ENCODE measurements at regions not wholly inside any gene's neighbourhood (a gene's known extent, or its start where the extent isn't known, plus 50 kb on each side); places are given as distances from the start of the nearest gene placed in this dataset.

DNA sequence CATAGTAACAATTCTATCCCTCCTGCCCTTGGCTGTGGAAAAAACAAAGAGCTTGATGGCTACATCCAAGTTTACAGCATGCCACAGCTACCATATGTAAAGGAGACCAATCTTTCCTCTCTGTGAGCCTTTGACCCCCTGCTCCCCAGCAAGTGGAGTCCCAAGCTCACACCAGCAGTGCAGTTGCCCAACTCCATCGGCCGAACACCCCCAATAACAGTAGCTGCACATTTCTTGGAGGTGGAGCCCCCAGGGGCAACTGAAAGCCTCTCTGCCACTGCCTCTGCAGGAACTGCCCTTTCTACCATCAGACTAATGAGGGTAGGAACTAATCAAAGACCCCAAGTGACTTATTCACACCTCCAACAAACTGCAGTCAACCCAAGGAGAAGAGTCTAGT lies 81.0 kb upstream of the TCEAL2 start:
- H3K9ac ChIP-seq (ENCODE audit: insufficient read depth in 1 of 2, low read depth in 2 of 2, low read length in 2 of 2) = no peak overlapping the region
- TF ChIP-seq CBFA2T3 (IDR thresholded peaks at IDR 0.05) (no peak), SMARCA5 (IDR thresholded peaks at IDR 0.05) (no peak), FUS (optimal IDR thresholded peaks at IDR 0.05; ENCODE audit: low read depth, low read length) (no peak), ZNF778 (CRISPR knock-in tag; IDR thresholded peaks at IDR 0.05) (no peak)

DNA sequence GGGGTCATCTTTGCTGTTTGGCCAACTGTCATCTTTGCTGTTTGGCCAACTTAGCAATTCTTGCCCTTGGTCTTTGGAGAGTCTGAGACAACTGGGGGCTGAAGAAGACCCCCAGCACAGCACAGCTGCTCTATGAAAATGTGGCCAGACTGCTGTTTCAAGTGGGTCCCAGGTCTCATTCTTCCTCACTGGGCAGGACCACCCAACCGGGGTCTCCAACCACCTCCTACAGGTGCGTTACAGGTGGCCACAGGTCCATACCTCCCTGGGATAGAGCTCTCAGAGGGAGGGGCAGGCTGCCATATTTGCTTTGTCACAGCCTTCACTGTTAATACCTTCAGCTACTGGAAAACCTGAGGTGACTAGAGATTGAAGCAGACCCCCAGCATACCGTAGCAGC lies 82.1 kb upstream of the TCEAL2 start:
- ChIA-PET POLR2A (no interaction called here), CTCF (ENCODE audit: low intra/inter-chr PET ratio) (no interaction called here)
- H2AFZ ChIP-seq (ENCODE audit: low read depth, low read length) = no peak overlapping the region
- no peak for DNase-seq (ENCODE audit: extremely low read depth in 1 of 4, low spot score in 3 of 4)
- in situ Hi-C loops (cut with MboI) = no loop called here
- no peak overlapping the region for H3K9ac ChIP-seq (ENCODE audit: insufficient read depth in 1 of 2, low read depth in 2 of 2, low read length in 2 of 2)
- intact Hi-C loops (cut with micrococcal nuclease) = no loop called here
- H3K36me3 ChIP-seq (ENCODE audit: control insufficient read depth, insufficient read depth, low read length) = no peaks in the 10 kb centered on the region
- H3K4me3 ChIP-seq = no peak overlapping the region
- no peak overlapping the region for H3K4me2 ChIP-seq (ENCODE audit: insufficient read depth, low read length)
- H3K27ac ChIP-seq (ENCODE audit: extremely low read depth, low read depth, low read length) = no peak overlapping the region
- BruUV-seq (replicated peaks) = no TSS peak
- H4K20me1 ChIP-seq (replicated peaks; ENCODE audit: control insufficient read depth, insufficient read depth, low read length) = no peaks in the 10 kb centered on the region
- no peaks in the 10 kb centered on the region for H3K4me1 ChIP-seq (replicated peaks in 1 of 2; ENCODE audit: control insufficient read depth in 2 of 2, insufficient read depth in 2 of 2, low read length in 2 of 2)
- no peak for FAIRE-seq
- H3K9me3 ChIP-seq (replicated peaks; ENCODE audit: control insufficient read depth, insufficient read depth, low read depth, low read length) = no peaks in the 10 kb centered on the region
- H3K27me3 ChIP-seq (ENCODE audit: control insufficient read depth in 2 of 2, insufficient read depth in 2 of 2, low read length in 2 of 2) = no peaks in the 10 kb centered on the region
- no peaks in the 10 kb centered on the region for H3K9me1 ChIP-seq (ENCODE audit: control insufficient read depth, insufficient read depth, low read length)
- ATAC-seq = no peak
- WGBS (ENCODE audit: insufficient coverage, low coverage, missing lambda C conversion rate) = 0% methylated on average over 2 of the region's 3 CpGs
- H3K79me2 ChIP-seq (ENCODE audit: control insufficient read depth, insufficient read depth, low read length) = no peaks in the 10 kb centered on the region
- no peak for TF ChIP-seq NR4A1 (CRISPR knock-in tag; IDR thresholded peaks at IDR 0.05)
- TF ChIP-seq NR4A1 (tag; IDR thresholded peaks at IDR 0.05) = no peak
- TF ChIP-seq, protein P1, sequence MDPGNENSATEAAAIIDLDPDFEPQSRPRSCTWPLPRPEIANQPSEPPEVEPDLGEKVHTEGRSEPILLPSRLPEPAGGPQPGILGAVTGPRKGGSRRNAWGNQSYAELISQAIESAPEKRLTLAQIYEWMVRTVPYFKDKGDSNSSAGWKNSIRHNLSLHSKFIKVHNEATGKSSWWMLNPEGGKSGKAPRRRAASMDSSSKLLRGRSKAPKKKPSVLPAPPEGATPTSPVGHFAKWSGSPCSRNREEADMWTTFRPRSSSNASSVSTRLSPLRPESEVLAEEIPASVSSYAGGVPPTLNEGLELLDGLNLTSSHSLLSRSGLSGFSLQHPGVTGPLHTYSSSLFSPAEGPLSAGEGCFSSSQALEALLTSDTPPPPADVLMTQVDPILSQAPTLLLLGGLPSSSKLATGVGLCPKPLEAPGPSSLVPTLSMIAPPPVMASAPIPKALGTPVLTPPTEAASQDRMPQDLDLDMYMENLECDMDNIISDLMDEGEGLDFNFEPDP (CRISPR knock-in tag; IDR thresholded peaks at IDR 0.05) = no peak
- TF ChIP-seq HNRNPH1 (optimal IDR thresholded peaks at IDR 0.05; ENCODE audit: low read depth, low read length) = no peak
- TF ChIP-seq NR3C1 (CRISPR knock-in tag; IDR thresholded peaks at IDR 0.05) = no peak
- no peak for TF ChIP-seq NEUROD1 (IDR thresholded peaks at IDR 0.05; ENCODE audit: borderline replicate concordance, low read depth, low read length, partially characterized antibody)
- TF ChIP-seq, protein P2, sequence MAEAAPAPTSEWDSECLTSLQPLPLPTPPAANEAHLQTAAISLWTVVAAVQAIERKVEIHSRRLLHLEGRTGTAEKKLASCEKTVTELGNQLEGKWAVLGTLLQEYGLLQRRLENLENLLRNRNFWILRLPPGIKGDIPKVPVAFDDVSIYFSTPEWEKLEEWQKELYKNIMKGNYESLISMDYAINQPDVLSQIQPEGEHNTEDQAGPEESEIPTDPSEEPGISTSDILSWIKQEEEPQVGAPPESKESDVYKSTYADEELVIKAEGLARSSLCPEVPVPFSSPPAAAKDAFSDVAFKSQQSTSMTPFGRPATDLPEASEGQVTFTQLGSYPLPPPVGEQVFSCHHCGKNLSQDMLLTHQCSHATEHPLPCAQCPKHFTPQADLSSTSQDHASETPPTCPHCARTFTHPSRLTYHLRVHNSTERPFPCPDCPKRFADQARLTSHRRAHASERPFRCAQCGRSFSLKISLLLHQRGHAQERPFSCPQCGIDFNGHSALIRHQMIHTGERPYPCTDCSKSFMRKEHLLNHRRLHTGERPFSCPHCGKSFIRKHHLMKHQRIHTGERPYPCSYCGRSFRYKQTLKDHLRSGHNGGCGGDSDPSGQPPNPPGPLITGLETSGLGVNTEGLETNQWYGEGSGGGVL (CRISPR knock-in tag; IDR thresholded peaks at IDR 0.05) = no peak
- no peak for TF ChIP-seq BRF1 (IDR thresholded peaks at IDR 0.05; ENCODE audit: borderline replicate concordance, extremely low read depth, insufficient read length)
- no peak for TF ChIP-seq MTA2 (IDR thresholded peaks at IDR 0.05; ENCODE audit: low read depth)
- no peak for TF ChIP-seq HMG20B (CRISPR knock-in tag; IDR thresholded peaks at IDR 0.05)
- no peak for TF ChIP-seq FIP1L1 (IDR thresholded peaks at IDR 0.05; ENCODE audit: low read depth, low read length, poor library complexity, severe bottlenecking)
- no peak for TF ChIP-seq SMC3 (conservative IDR thresholded peaks at IDR 0.05; ENCODE audit: insufficient read depth, low read depth, low read length)

More for the DNA sequence above, 81.0 kb upstream of the TCEAL2 start:
- no peaks in the 10 kb centered on the region for H3K9me1 ChIP-seq (ENCODE audit: control insufficient read depth, insufficient read depth, low read length)
- no peaks in the 10 kb centered on the region for H3K27me3 ChIP-seq (ENCODE audit: control insufficient read depth in 2 of 2, insufficient read depth in 2 of 2, low read length in 2 of 2)
- BruUV-seq (replicated peaks) = no TSS peak
- POLR2A ChIA-PET = interaction anchor here (0.8 kb wide), 1 partner anchor 627 kb away, joined by 4 read pairs; no protein-coding TSS in a partner anchor
- ATAC-seq (no peak), DNase-seq (ENCODE audit: extremely low read depth in 1 of 4, low spot score in 3 of 4) (no peak), FAIRE-seq (no peak)
- H4K20me1 ChIP-seq (replicated peaks; ENCODE audit: control insufficient read depth, insufficient read depth, low read length) = no peaks in the 10 kb centered on the region
- H3K36me3 ChIP-seq (ENCODE audit: control insufficient read depth, insufficient read depth, low read length) = no peaks in the 10 kb centered on the region
- CTCF ChIA-PET (ENCODE audit: low intra/inter-chr PET ratio) = no interaction called here
- H3K27ac ChIP-seq (ENCODE audit: extremely low read depth, low read depth, low read length) = no peak overlapping the region
- H2AFZ ChIP-seq (ENCODE audit: low read depth, low read length) = no peak overlapping the region
- H3K9me3 ChIP-seq (replicated peaks; ENCODE audit: control insufficient read depth, insufficient read depth, low read depth, low read length) = no peaks in the 10 kb centered on the region
- no peaks in the 10 kb centered on the region for H3K79me2 ChIP-seq (ENCODE audit: control insufficient read depth, insufficient read depth, low read length)
- H3K4me3 ChIP-seq = no peak overlapping the region
- in situ Hi-C loops (cut with MboI) = no loop called here
- 0% methylated on average over 2 of the region's 2 CpGs for WGBS (ENCODE audit: insufficient coverage, low coverage, missing lambda C conversion rate)
- intact Hi-C loops (cut with micrococcal nuclease) = no loop called here
- no peaks in the 10 kb centered on the region for H3K4me1 ChIP-seq (replicated peaks in 1 of 2; ENCODE audit: control insufficient read depth in 2 of 2, insufficient read depth in 2 of 2, low read length in 2 of 2)
- no peak overlapping the region for H3K4me2 ChIP-seq (ENCODE audit: insufficient read depth, low read length)
